ENCODE measurements at regions not wholly inside any gene's neighbourhood (a gene's known extent, or its start where the extent isn't known, plus 50 kb on each side); places are given as distances from the start of the nearest gene placed in this dataset.

- TF ChIP-seq CTCF (IDR thresholded peaks at IDR 0.05 in 8 of 11, conservative IDR thresholded peaks at IDR 0.05 in 3 of 11) (no peak), POLR2A (IDR thresholded peaks at IDR 0.05) (no peak)
Observed at GRCh38 chrX:147179625-147180024, 365.1 kb upstream of the CXorf51A start.
